Inflammatory macrophage treated with lipopolysaccharide for 1 hour (primary cell): ENCODE measurements at regions not wholly inside any gene's neighbourhood (a gene's known extent, or its start where the extent isn't known, plus 50 kb on each side); places are given as distances from the start of the nearest gene placed in this dataset.

Experiments used
- DNase-seq, 2 donors: peaks; one replicate each; pipeline ENCODE4 v3.0.0-alpha.2; 2020 to 2022

- DNase-seq = no peak
Measured at GRCh38 chr5:58403822-58404433, 56.0 kb downstream of the PLK2 start.

GRCh38 chr5:58401701-58402100, 58.2 kb downstream of the PLK2 start:
- DNase-seq = no peak

GRCh38 chr5:58400737-58401136, 59.1 kb downstream of the PLK2 start:
- DNase-seq = no peak

- no peak for DNase-seq
Measured at GRCh38 chr5:58399951-58400350, 59.9 kb downstream of the PLK2 start.

- no peak for DNase-seq
Measured at GRCh38 chr5:58394339-58394738, 65.5 kb downstream of the PLK2 start.

- no peak for DNase-seq
Measured at GRCh38 chr5:58393716-58394115, 66.2 kb downstream of the PLK2 start.

- no peak for DNase-seq
Measured at GRCh38 chr5:58392496-58392895, 67.4 kb downstream of the PLK2 start.

- DNase-seq = no peak
Measured at GRCh38 chr5:58383448-58383847, 76.4 kb downstream of the PLK2 start.

GRCh38 chr5:58382131-58382534, 77.8 kb downstream of the PLK2 start:
- DNase-seq = no peak

- no peak for DNase-seq
Measured at GRCh38 chr5:58381566-58381965, 78.3 kb downstream of the PLK2 start.

- DNase-seq = no peak
Measured at GRCh38 chr5:58380655-58381054, 79.2 kb downstream of the PLK2 start.

GRCh38 chr5:58378613-58379390, 81.1 kb downstream of the PLK2 start:
- DNase-seq = no peak

GRCh38 chr5:58370606-58371005, 89.3 kb downstream of the PLK2 start:
- DNase-seq = no peak

- DNase-seq = no peak
Measured at GRCh38 chr5:58369513-58370190, 90.2 kb downstream of the PLK2 start.

GRCh38 chr5:58366461-58366860, 93.4 kb downstream of the PLK2 start:
- DNase-seq = no peak

- DNase-seq = no peak
Measured at GRCh38 chr5:58365791-58366190, 94.1 kb downstream of the PLK2 start.

GRCh38 chr5:58363461-58364249, 96.2 kb downstream of the PLK2 start:
- DNase-seq = no peak

- DNase-seq = no peak
Measured at GRCh38 chr5:58362135-58362534, 97.8 kb downstream of the PLK2 start.

- DNase-seq = no peak
Measured at GRCh38 chr5:58360794-58361193, 99.1 kb downstream of the PLK2 start.

- no peak for DNase-seq
Measured at GRCh38 chr5:58359981-58360380, 99.9 kb downstream of the PLK2 start.

GRCh38 chr5:58358501-58359178, 101.2 kb downstream of the PLK2 start:
- DNase-seq = no peak

- DNase-seq = no peak
Measured at GRCh38 chr5:58357799-58358500, 101.9 kb downstream of the PLK2 start.
